Body of pancreas (tissue), 4 donors: ENCODE measurements at regions not wholly inside any gene's neighbourhood (a gene's known extent, or its start where the extent isn't known, plus 50 kb on each side); places are given as distances from the start of the nearest gene placed in this dataset.

Source experiments
- ATAC-seq: fragments of 150-250 bp; one replicate; pipeline ENCODE4 v1.9.1; 2016
- DNase-seq, 4 donors: peaks; one replicate each; pipeline ENCODE4 v3.0.0-alpha.2; 2019
- H3K27ac ChIP-seq, 4 donors: fragments of 200-600 bp; sonication (generic); 1 replicate in 3 of 4; 2 replicates in 1 of 4; pipeline versions ENCODE4 v1.5.1 to v1.6.1; 2016 to 2019; ENCODE audit warnings: mild to moderate bottlenecking in 1 of 4, mixed read lengths in 1 of 4, moderate library complexity in 1 of 4
- H3K27me3 ChIP-seq, 2 donors: fragments of 200-600 bp; sonication (generic); one replicate each; pipeline ENCODE4 v1.6.0; 2016; ENCODE audit warnings: mild to moderate bottlenecking in 1 of 2
- H3K36me3 ChIP-seq, 2 donors: fragments of 200-600 bp; sonication (generic); replicated peaks in 1 of 2; 2 replicates each; pipeline ENCODE4 v1.5.1; 2016; ENCODE audit warnings: low read depth in 2 of 2; ENCODE audit not compliant: insufficient read depth in 1 of 2
- H3K4me1 ChIP-seq: fragments of 200-600 bp; sonication (generic); one replicate; pipeline ENCODE4 v1.6.0; 2016
- H3K4me3 ChIP-seq, 2 donors: fragments of 200-600 bp; sonication (generic); 1 replicate in 1 of 2; 2 replicates in 1 of 2; pipeline ENCODE4 v1.5.1; 2016 to 2019
- H3K9me3 ChIP-seq, 3 donors: fragments of 200-600 bp; sonication (generic); 1 replicate in 2 of 3; 2 replicates in 1 of 3; pipeline ENCODE4 v1.5.1; 2016
- POLR2A ChIP-seq, 3 donors: fragments of 450-650 bp; IDR thresholded peaks; one replicate each; pipeline ENCODE4 v1.6.1; 2016; ENCODE audit warnings: antibody characterized with exemption in 3 of 3, mild to moderate bottlenecking in 2 of 3
- WGBS, 2 donors: methylation state at CpG; one replicate each; pipeline ENCODE4 v1.1.5; 2017; 5-methylcytosine and 5-hydroxymethylcytosine counted together
- intact Hi-C: fragments of 100-400 bp; cut with DNase I; formaldehyde crosslinking; loops from one replicate; pipeline ENCODE4 v1.15.1; 2023
- TF ChIP-seq, protein P1 (sequence below), 7 experiments: fragments of 450-650 bp in 4 of 7; fragments of 200-600 bp in 3 of 7; sonication (generic) in 3 of 7; IDR thresholded peaks; one replicate each; pipeline ENCODE4 v1.5.1; 2016 to 2019; ENCODE audit warnings: antibody characterized with exemption in 7 of 7

DNA sequence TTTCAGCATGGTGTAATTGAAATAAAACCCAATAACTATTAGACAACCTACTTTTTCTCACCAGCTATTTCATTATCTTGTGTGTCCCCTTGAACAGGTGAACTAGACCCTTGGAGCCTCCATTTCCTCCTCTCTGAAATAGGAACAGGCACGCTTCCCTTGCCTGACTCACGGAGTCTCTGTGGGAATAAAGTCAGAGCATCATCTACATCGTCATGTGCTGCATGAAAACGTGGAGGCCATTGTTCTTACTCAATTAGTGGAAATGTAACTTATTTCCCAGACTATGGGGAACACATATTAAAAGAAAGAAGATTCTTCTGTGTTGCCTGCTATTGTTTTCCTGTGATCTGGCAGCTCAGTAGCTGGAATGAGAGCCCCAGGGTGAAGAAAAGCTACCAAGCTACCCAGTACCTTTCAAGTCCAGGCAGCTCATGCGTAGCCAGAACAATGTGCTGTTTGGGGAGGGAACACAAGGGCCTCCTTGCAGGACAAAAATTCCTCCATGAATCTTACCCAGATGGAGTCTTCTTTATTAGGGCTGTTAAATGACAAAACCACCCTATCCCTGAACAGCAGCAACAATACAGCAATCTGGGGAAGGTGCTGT is 59.8 kb downstream of the SOX11 start:
- no peak for TF ChIP-seq POLR2A (IDR thresholded peaks at IDR 0.05)
- TF ChIP-seq, protein P1, sequence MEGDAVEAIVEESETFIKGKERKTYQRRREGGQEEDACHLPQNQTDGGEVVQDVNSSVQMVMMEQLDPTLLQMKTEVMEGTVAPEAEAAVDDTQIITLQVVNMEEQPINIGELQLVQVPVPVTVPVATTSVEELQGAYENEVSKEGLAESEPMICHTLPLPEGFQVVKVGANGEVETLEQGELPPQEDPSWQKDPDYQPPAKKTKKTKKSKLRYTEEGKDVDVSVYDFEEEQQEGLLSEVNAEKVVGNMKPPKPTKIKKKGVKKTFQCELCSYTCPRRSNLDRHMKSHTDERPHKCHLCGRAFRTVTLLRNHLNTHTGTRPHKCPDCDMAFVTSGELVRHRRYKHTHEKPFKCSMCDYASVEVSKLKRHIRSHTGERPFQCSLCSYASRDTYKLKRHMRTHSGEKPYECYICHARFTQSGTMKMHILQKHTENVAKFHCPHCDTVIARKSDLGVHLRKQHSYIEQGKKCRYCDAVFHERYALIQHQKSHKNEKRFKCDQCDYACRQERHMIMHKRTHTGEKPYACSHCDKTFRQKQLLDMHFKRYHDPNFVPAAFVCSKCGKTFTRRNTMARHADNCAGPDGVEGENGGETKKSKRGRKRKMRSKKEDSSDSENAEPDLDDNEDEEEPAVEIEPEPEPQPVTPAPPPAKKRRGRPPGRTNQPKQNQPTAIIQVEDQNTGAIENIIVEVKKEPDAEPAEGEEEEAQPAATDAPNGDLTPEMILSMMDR (IDR thresholded peaks at IDR 0.05) = no peak
- Histone ChIP-seq H3K9me3 (no peaks in the 10 kb centered on the region), H3K4me3 (no peak overlapping the region), H3K4me1 (no peaks in the 10 kb centered on the region), H3K27ac (no peak overlapping the region), H3K36me3 (no peaks in the 10 kb centered on the region), H3K27me3 (no peaks in the 10 kb centered on the region)
- 55 to 64% methylated on average over 5 of the region's 5 CpGs for WGBS, 2 donors
- no peak for DNase-seq
- no peak for ATAC-seq
- intact Hi-C loops = no loop called here

DNA sequence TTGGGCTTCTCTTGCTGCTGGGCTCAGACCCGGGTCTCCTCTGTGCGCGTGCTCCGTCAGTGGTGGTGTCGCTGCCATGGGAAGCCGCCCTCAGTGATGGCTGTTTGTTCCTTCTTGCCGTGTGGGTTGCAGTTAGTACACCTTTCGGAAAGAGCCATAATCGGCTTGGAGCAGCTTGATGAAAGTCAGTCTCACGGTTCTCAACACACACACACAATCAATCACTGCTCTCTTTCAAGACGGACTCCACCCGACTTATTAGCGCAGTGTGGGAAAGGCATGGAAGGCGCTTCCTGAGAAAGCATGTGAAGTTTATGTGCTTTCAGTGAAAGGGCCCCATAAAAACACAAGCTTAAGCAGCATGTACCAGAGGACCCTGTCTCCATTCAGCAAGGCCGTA is 64.1 kb downstream of the SOX11 start:
- no peak for TF ChIP-seq POLR2A (IDR thresholded peaks at IDR 0.05)
- TF ChIP-seq, protein P1 (IDR thresholded peaks at IDR 0.05) = no peak
- Histone ChIP-seq H3K9me3 (no peaks in the 10 kb centered on the region), H3K36me3 (no peaks in the 10 kb centered on the region), H3K27me3 (peaks cover 0 to 3% of the 10 kb centered on the region in 2 donors), H3K4me3 (no peak overlapping the region), H3K27ac (no peak overlapping the region), H3K4me1 (no peaks in the 10 kb centered on the region)
- intact Hi-C loops = no loop called here
- ATAC-seq = no peak
- DNase-seq = no peak
- WGBS, 2 donors = 29 to 49% methylated on average over 15 of the region's 15 CpGs

DNA sequence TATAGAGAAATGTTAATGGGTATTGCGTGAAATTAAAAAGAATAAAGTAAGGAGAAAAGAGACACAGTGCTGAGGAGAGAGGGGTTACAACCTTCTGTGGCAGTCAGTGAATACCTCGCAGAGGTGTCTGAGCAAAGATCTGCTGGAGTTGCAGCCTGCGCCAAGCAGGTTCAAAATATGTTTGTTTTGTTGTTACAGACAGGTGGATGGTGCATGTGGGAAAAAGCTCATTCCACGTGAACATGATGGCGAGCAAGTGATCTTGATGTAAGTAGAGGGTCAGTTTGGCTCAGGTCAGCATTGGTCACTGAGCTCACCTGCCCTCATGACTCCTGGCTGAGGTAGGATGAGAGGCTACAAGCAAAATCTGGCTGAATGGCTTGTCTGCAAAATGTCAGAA is 66.2 kb downstream of the SOX11 start:
- no peak for DNase-seq
- WGBS, 2 donors = 63 to 72% methylated on average over 5 of the region's 5 CpGs
- Histone ChIP-seq H3K9me3 (no peaks in the 10 kb centered on the region), H3K4me1 (no peaks in the 10 kb centered on the region), H3K27me3 (peaks cover 0 to 3% of the 10 kb centered on the region in 2 donors), H3K27ac (no peak overlapping the region), H3K36me3 (no peaks in the 10 kb centered on the region), H3K4me3 (no peak overlapping the region)
- intact Hi-C loops = no loop called here
- TF ChIP-seq, protein P1 (IDR thresholded peaks at IDR 0.05) = no peak
- TF ChIP-seq POLR2A (IDR thresholded peaks at IDR 0.05) = no peak
- ATAC-seq = no peak

DNA sequence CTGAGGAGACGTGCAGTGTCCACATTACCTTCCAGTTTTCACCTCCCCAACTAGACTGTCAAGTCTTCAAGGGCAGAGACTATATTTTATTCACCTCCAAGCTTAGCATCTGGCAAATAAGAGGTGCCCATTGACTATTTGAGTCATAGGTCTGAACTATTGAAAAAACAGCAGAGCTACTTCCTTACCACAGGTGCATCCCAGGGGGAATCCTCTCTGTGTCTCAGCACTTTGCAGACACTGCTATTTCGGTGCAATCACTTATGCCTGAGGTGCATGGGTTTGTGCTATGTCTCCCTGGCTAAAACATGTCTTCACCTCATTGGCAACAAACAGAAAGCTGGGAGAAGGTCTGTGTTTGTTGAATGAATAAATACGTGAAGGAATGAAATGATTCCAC is 67.8 kb downstream of the SOX11 start:
- H3K27ac ChIP-seq = no peak overlapping the region
- no peaks in the 10 kb centered on the region for H3K36me3 ChIP-seq
- intact Hi-C loops = no loop called here
- WGBS, 2 donors = 68 to 75% methylated on average over 3 of the region's 3 CpGs
- TF ChIP-seq, protein P1 (IDR thresholded peaks at IDR 0.05) = no peak
- no peak for TF ChIP-seq POLR2A (IDR thresholded peaks at IDR 0.05)
- no peaks in the 10 kb centered on the region for H3K9me3 ChIP-seq
- H3K27me3 ChIP-seq = peaks cover 0 to 3% of the 10 kb centered on the region in 2 donors
- no peak for ATAC-seq
- no peak for DNase-seq
- H3K4me1 ChIP-seq = no peaks in the 10 kb centered on the region
- no peak overlapping the region for H3K4me3 ChIP-seq

DNA sequence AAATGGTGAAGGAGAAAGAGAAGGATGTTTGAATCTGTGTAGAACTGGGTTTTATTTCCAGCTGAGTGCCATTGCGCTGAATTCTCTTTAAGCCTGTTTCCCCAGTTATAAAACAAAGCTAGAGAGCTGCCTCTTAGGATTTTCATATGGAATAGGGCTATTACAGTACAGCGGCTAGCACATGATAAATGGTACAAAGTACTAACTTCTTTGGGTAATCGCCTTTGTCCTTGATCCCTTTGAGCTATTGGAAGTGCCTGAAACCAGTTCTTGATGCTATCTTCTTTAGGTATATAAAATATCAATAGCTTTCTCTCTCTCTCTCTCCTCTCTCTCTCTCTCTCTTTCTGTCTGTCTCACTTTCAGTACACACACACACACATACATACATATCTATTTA is 71.3 kb downstream of the SOX11 start:
- ATAC-seq = no peak

More for the DNA sequence above, 71.3 kb downstream of the SOX11 start:
- intact Hi-C loops = no loop called here
- WGBS, 2 donors = 56 to 66% methylated on average over 3 of the region's 3 CpGs
- Histone ChIP-seq H3K36me3 (no peaks in the 10 kb centered on the region), H3K9me3 (no peaks in the 10 kb centered on the region), H3K4me3 (no peak overlapping the region), H3K27me3 (peaks cover 0 to 2% of the 10 kb centered on the region in 2 donors), H3K4me1 (peaks cover 4% of the 10 kb centered on the region), H3K27ac (no peak overlapping the region)
- no peak for DNase-seq
- no peak for TF ChIP-seq POLR2A (IDR thresholded peaks at IDR 0.05)
- TF ChIP-seq, protein P1 (IDR thresholded peaks at IDR 0.05) = no peak
